Jurkat, Clone E6-1 (cell line): ENCODE measurements at regions not wholly inside any gene's neighbourhood (a gene's known extent, or its start where the extent isn't known, plus 50 kb on each side); places are given as distances from the start of the nearest gene placed in this dataset.

Experiments
- DNase-seq: peaks from one replicate; pipeline ENCODE4 v3.0.0-alpha.2; 2011; ENCODE audit warnings: low read depth, low spot score
- H3K4me3 ChIP-seq: 2 replicates; pipeline ENCODE4 v1.5.1; 2011; ENCODE audit warnings: mild to moderate bottlenecking, low read length, control low read depth, moderate library complexity

DNA sequence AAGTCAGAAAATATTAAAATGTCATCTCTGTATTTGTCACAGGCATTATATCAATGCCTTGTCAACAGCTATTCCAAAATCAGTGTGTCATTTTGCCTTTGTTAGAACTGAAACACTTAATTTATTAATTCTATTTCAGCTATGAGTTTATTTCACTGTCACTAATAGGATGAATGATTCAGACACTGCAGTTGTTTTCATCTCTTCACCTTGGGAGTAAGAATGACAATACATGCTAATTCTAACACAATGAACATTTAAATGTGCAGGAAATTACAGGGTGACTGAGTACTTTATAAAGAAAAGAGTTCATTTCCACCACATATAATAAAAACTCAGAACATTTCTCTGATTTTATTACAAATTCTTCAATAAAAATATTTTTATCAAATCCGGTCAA, 109.7 kb downstream of the P2RY1 start:
- DNase-seq = no peak
- no peak overlapping the region for H3K4me3 ChIP-seq

DNA sequence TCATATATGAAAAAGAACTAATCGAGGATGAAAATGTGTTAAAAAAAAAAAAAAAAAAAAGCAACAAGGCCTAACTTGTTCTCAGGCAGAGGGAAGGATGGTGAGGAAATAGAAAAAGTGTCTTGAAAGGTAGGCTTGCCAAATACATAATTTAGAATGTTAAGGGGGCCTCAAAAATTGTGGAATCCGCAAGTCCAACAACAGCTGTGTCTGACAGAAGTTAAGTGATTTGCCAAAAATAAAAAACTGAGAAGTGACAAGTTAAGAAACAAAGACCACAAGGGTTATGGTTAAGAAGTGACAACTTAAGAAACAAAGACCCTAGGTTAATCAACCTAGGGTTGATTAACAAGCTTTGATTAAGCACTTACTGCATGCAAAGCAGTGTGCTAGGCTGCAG, 110.6 kb downstream of the P2RY1 start:
- no peak for DNase-seq
- no peak overlapping the region for H3K4me3 ChIP-seq

DNA sequence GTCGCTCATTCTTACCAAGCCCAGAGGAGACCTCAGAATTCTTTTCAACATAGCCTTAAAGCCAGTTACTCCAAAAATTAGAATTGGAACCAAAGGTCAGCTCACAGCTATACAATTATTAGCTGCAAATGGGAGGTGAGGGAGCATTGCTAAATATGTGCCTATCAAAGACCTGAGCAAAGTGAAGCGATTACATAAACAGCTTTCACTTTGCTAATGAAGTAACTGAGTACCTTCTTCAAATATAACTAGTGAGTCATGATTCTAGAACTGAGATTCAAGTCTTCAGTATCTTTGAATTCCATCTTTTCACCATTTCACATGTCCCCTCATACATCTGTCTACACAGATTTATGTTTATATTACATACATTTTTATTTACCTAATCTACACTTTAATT, 122.6 kb downstream of the P2RY1 start:
- H3K4me3 ChIP-seq = no peak overlapping the region
- DNase-seq = no peak

DNA sequence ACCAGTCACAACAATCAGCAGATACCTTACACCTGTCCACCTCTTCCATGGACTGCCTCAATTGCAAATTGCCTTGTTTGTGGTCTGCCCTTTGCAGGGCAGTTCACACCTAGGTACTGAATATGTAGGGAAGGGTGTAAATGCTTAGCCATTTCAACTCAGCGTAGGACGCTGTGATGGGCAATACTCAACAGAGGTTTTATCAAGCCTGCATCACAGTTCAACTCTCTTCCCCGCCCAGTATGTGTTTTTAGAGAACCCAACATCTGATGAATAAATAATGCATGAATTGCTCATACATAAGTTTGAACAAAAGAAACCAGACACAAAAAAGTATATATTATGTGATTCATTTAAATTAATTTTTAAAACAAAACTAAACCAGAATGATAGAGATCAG, 124.4 kb downstream of the P2RY1 start:
- no peak for DNase-seq
- no peak overlapping the region for H3K4me3 ChIP-seq

DNA sequence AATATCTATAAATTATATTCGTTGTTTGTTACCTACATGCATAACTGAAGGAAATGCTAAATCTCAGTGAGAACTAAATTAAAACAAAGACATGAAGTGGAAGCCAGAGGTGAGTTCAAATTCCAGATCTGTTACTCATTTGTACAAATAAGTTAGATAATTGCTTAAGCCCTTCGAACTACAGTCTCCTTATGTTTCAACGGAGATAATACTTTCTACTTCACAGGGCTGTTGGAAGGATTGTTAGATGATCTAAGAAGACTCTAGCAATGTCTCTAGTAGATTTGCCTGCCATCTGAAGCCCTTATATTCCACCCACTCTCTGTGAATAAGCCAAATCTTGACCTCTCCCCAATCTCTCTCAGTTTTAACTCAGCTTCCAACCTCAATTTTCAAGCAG, 125.8 kb downstream of the P2RY1 start:
- no peak for DNase-seq
- H3K4me3 ChIP-seq = no peak overlapping the region

DNA sequence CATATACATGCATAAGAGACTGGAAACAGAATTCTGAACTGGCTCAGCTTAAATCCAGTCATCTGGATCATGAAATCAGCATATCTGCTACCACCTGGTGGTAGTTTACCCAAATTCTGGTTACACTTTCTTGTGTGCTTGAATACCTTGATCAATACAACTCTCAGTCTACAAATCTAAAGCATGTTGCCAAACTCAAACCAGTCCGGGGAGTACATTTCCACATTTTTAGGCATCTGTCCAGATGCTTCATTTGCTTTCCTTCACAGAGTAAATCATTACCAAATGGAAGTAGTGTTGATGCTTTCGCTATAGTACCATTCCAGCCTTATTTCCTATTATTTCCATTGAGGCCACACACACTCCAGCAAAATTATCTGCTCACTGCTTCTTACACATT, 126.4 kb downstream of the P2RY1 start:
- H3K4me3 ChIP-seq = no peak overlapping the region
- DNase-seq = peak; percentile 3

DNA sequence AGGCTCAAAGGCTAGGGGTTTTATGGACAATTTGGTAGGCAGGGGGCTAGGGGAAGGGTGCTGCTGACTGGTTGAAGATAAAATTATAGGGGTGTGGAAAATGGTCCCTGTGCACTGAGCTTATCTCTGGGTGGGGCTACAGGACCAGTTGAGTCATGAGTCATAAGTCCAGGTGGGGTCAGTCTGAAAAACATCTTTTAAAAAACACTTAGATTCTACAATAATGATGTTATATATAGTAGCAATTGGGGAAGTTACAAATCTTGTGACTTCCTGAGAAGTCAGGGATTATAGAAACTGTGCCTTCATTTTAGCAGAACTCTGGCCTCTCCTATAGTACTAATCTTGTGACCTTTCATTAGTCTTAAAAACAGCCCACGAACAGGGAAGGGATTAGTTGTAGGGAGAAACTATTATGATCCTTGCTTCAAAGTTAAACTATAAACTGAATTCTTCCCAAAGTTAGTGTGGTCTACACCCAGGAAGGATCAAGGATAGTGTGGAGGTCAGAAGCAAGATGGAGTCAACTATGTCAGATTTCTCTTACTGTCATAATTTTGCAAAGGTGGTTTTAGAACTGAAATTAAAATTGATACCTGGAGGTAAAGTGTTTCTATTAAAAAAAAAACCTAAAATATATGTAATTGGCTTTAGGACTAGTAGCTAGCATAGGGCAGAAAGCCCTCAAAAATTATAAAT, 130.1 kb downstream of the P2RY1 start:
- H3K4me3 ChIP-seq = no peak overlapping the region
- no peak for DNase-seq

DNA sequence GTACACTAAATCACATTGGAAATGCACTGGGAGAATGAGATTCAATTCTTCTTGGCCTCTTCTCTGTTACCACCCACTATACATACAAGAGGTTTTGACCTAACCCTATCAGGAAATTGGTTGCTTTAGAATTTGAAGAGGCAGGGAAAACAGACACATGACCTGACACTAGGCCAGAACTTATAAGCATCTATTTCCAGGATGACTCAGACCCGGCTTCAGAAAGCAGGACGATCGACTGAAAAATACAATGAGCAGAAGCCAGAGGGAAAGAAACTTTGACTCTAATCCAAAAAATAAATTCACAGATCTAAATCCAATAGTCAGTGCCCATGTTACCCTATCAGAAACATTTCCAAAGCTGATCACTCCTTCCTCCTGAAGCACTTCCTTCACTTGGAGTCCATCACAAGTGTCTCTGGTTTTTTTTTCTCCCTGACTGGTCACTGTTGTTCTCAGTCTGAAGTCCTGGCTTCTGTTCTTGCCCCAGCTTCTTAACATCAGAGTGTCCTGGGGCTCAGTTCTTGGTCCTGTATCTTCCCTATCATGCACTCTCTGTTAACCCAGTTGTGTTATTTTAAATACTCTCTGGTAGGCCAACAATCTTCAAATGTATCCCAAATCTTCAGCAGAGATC, 133.6 kb downstream of the P2RY1 start:
- H3K4me3 ChIP-seq = no peak overlapping the region
- no peak for DNase-seq

DNA sequence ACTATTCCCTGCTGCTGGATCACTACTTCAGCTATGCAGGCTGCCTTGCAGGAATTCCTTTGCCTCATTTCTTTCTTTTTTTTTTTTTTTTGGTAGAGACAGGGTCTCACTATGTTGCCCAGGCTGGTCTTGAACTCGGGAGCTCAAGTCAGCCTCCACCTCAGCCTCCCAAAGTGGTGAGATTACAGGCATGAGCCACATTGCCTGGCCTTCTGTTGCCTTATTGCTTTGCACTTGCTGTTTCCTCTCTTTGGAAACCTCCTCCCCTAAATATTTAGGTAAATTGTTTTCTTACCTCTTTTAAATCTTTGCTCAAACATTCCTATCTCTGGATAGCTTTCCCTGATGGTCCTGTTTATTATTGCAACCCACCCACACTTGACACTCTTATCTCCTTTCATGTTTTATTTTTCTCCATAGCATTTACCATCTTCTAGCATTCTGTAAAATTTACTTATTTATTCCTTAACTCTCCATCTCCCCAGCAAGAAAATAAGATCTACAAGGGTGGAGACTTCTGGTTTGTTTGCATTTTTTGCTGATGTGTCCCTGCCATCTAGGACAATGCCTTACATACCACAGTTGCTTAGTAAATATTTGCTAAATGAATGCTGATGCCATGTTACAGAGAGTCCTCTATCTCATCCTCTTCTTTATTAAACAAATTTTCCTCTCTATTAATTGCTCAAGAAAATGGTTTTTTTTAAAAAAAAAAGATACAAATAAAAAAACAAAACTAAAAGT, 134.8 kb downstream of the P2RY1 start:
- no peak overlapping the region for H3K4me3 ChIP-seq

DNA sequence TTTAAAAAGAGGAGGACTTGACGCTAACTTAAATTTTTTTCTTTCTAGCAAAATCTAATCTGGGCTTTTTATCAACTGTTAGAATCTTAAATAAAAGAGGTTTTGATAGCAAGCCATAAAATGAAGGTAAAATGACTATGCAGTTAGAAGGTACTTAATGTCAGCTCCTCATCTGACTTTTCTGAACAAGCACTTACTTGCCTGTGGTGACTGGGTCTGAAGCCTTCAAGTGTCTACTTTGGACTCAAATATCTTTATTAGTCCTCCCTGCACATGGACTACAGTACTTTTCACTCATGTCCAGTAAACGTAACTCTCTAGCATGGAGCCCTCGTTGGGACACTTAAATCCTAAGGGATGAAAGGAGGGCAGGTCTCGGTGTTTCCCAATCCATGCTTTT, 135.9 kb downstream of the P2RY1 start:
- no peak overlapping the region for H3K4me3 ChIP-seq

More for the DNA sequence above, 134.8 kb downstream of the P2RY1 start:
- DNase-seq = no peak

DNA sequence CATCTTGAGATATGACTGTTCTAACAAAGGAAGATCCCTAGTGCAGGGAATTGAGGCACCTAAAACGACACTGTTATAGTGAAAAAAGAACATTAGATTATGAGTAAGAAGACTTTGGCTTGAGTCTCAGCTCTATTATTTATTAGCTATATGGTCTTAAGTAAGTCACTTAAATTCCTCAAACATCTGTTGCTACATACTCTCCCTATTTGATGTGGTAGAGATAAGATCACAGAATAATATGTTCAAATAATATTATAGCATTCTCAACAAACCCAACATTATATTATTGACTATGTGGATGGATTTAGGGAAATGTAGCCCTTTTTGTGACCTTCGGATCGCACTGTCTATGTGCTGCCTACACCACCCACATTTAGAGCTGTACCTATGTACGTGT, 136.9 kb downstream of the P2RY1 start:
- no peak overlapping the region for H3K4me3 ChIP-seq
- DNase-seq = no peak

More for the DNA sequence above, 135.9 kb downstream of the P2RY1 start:
- no peak for DNase-seq

DNA sequence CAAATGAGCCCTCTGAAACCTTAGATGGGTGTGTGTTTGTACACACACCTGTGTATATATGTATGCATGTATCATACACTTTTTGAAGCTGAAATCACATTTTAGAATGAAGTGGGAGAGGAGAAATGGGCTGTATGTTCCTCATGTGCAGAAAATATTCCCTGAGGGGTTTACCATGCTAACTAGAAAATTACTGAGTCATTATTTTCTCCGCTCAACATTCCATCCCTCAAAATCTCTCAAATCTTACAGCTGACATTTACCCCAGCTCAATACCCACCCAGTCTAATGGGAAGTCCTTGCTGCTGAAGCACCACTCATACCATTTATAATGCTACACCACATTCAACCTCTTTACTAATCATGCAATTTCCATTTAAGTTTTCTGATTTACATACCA, 138.6 kb downstream of the P2RY1 start:
- no peak for DNase-seq
- H3K4me3 ChIP-seq = no peak overlapping the region

DNA sequence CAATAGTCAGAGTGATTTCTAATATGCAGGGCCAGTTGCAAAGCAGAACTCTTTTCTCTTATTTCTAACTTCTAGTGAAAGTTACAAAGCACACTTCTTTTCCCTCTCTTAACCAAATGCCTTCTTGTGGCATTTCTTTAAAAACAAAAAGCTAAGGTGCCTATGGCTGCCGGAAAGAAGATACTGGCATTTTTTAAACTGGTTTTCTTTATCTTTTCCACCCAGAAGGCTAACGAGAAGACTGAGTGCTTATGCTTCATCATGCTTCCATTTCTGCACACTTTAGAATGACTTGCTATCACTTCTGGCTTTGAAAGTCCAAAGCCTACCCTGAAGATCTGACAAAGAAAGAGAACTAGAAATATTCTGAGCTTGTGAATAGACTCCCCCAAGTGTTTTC, 141.3 kb downstream of the P2RY1 start:
- DNase-seq = no peak

DNA sequence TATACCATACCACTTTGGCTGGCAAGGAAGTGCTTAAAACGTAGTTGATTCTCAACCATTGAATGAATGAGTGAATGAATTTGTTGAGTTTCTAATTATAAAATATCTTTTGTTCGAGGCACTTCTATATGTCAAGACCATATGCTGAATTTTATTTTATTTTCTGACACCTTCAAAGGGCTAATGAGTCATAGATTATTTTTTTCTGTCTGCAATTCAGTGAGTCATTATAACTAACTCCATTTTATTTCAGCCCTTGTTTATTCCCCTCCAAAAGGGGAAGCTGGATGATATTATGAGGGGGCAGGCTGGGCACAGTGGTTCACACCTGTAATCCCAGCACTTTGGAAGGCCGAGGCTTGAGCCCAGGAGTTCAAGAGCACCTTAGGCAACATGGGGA, 142.4 kb downstream of the P2RY1 start:
- no peak overlapping the region for H3K4me3 ChIP-seq
- no peak for DNase-seq

More for the DNA sequence above, 141.3 kb downstream of the P2RY1 start:
- no peak overlapping the region for H3K4me3 ChIP-seq

DNA sequence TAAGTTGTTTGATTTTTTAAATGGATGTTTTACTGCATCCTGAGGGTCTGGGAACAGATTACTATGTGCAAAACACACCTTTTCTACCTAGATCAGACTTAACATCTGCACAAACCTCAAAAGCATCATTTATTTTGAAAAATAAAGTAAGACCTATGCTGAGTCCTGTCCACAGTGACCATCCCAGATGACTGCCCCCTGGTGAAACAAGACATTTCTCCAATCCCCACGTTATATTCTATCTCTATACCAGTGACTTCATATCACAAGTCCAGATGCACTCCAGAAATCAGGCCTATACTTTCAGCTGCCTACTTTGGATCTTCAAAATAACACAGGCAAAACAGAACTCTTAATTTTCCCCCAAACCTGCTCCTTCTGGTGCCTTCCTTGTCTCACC, 143.2 kb downstream of the P2RY1 start:
- DNase-seq = no peak
- H3K4me3 ChIP-seq = no peak overlapping the region

DNA sequence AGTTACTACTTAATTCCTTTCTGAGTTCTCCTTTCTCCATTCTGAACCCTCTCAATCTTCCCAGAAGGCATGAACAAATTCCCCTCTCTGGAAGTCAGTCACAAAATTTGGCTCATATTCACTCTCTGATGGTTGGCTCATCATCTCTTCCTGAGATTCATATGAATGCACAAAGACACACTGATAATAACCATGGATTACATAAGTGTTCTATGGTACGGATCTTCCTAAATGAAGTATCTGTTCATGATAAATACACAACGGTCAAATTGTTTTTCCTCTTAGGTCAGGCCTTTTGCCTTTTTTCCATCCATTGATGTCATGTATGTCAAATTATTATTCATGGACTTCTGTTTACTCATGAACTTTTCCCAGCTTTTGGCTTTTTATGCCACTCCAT, 162.6 kb downstream of the P2RY1 start:
- no peak overlapping the region for H3K4me3 ChIP-seq
- DNase-seq = no peak

DNA sequence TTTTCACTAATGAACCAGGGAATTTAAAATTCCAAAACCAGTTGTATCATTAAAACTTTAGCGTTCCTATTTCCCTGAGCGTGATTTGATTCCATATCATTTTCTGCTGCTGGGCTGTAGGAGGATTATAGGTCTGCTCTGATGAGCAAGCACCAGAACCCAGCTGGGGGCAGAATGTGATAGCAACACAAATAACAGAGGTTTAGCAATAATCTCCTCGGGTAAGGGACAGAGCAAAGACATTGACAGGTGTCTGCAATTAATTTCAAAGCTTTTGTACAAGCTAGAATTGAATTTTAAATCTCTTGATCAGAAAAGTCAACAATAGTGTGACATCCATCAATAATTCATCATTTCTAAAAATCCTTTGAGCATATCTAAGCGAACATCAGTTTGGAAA, 163.4 kb upstream of the RAP2B start:
- no peak for DNase-seq
- no peak overlapping the region for H3K4me3 ChIP-seq

DNA sequence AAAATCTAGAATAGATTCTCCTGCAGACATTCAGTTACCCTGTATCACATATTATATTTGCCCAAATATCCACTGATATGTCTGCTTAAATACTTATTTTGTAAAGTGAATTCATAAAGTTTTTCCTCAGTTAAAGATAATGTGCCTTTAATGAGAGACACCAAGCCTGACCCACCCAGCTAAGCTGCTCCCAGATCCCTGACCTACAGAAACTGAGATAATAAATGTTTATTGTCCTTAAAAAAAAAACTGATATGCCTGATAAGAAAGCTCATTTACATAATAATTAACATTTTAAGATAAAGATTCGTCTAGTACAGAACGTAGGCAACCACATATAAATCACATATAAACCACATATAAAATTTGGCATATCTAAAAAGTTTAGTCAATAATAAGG, 161.7 kb upstream of the RAP2B start:
- no peak for DNase-seq
- no peak overlapping the region for H3K4me3 ChIP-seq

DNA sequence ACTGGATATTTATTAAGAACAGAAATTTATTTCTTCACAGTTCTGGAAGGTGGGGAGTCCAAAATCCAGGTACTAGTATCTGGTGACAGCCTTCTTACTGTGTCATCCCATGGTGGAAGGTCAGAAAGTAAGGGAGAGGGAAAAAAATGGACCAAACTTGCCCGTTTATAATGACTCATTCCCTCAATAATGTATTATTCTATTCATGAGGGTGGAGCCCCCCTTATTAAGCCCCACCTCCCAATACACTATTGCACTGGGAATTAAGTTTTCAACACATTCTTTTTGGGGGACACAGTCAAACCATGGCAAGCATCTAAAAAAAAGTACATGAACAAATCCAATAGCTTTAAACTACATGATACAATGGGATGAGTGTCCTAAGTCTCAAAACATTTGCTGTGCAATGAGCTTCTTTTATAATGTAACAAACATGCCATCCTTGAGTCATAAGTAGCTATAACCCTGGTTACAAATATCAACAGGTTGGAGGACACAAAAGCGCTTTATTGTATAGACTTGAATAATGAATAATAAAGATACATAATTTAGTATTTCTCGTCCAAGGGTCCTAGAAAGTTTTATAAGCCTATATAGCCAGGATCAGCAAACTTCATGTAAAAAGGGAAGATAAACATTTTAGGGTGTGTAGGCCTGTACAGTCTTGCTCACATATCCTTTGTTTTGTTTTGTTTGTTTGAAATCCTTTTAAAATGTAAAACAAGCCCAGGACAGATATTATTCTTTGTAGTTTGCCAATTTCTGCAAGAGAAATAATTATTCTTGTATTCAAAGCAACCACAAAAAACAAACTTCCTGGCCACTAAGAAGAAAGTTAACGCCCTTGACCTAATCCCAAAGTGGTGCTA, 160.6 kb upstream of the RAP2B start:
- DNase-seq = no peak
- no peak overlapping the region for H3K4me3 ChIP-seq

DNA sequence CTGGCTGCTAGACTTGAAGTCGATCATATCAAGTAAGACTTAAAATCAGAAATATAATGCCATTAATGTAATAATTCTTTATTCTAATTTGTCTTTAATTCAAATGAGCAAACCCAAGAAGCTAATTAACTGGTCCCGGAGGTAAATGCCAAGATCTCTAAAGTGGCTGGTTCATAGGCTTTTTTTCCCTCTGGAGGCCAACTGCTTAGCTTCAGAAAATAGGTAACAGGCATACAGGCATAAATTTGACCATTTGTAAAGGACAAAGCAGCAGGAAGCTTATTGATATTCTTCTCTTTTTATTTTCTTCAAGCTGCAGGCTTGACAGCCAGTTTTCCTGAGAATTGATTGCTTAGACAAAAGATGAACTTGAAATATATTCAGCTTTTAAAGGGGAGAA, 158.6 kb upstream of the RAP2B start:
- no peak for DNase-seq
- H3K4me3 ChIP-seq = no peak overlapping the region
